Colonic mucosa (tissue), 4 donors: ENCODE measurements at regions not wholly inside any gene's neighbourhood (a gene's known extent, or its start where the extent isn't known, plus 50 kb on each side); places are given as distances from the start of the nearest gene placed in this dataset.

Experiments
- DNase-seq: peaks from one replicate; pipeline ENCODE4 v3.0.0-alpha.2; 2020
- H3K27ac ChIP-seq: fragments of 200-600 bp; one replicate; pipeline ENCODE4 v1.8.0; 2021
- H3K27me3 ChIP-seq: fragments of 200-600 bp; one replicate; pipeline ENCODE4 v1.8.0; 2021
- H3K36me3 ChIP-seq: fragments of 200-600 bp; one replicate; pipeline ENCODE4 v1.8.0; 2021
- H3K4me1 ChIP-seq: fragments of 200-600 bp; one replicate; pipeline ENCODE4 v1.8.0; 2021; ENCODE audit warnings: mild to moderate bottlenecking
- H3K4me3 ChIP-seq: fragments of 200-600 bp; one replicate; pipeline ENCODE4 v1.8.0; 2021
- H3K9ac ChIP-seq, 2 donors: one replicate each; pipeline ENCODE4 v1.7.0; 2013; ENCODE audit warnings: control low read depth in 2 of 2, low read depth in 2 of 2, low read length in 2 of 2
- H3K9me3 ChIP-seq: fragments of 200-600 bp; one replicate; pipeline ENCODE4 v1.8.0; 2021
- CTCF ChIP-seq: fragments of 200-600 bp; IDR thresholded peaks from one replicate; pipeline ENCODE4 v1.8.0; 2022; ENCODE audit warnings: antibody characterized with exemption, mild to moderate bottlenecking
- intact Hi-C: fragments of 100-400 bp; cut with DNase I; formaldehyde crosslinking; loops from one replicate; pipeline ENCODE4 v1.14.1; 2022
- donor health status: healthy.
- donor health status: DM: no; HTN: no; CAD: no.
- donor health status: DM: no; HTN: no; CAD: no.

- Histone ChIP-seq H3K36me3 (no peaks in the 10 kb centered on the region), H3K9ac (no peak overlapping the region), H3K4me1 (no peaks in the 10 kb centered on the region), H3K4me3 (no peak overlapping the region), H3K27me3 (no peaks in the 10 kb centered on the region), H3K27ac (no peak overlapping the region), H3K9me3 (no peaks in the 10 kb centered on the region)
- DNase-seq, result no peak
- TF ChIP-seq CTCF, result no peak
- intact Hi-C loops, result no loop called here
These were observed 96.5 kb upstream of the TLE3 start for GRCh38 chr15:70194266-70194665.

GRCh38 chr15:70193734-70194133, 96.0 kb upstream of the TLE3 start:
- H3K4me3 ChIP-seq, result no peak overlapping the region
- intact Hi-C loops, result no loop called here
- no peaks in the 10 kb centered on the region for H3K36me3 ChIP-seq
- no peaks in the 10 kb centered on the region for H3K27me3 ChIP-seq
- TF ChIP-seq CTCF, result no peak
- H3K4me1 ChIP-seq, result no peaks in the 10 kb centered on the region
- H3K27ac ChIP-seq, result no peak overlapping the region
- no peak for DNase-seq
- H3K9ac ChIP-seq, result no peak overlapping the region
- H3K9me3 ChIP-seq, result no peaks in the 10 kb centered on the region

- intact Hi-C loops, result no loop called here
- DNase-seq, result no peak
- no peaks in the 10 kb centered on the region for H3K27me3 ChIP-seq
- TF ChIP-seq CTCF, result no peak
- no peak overlapping the region for H3K4me3 ChIP-seq
- no peaks in the 10 kb centered on the region for H3K9me3 ChIP-seq
- no peaks in the 10 kb centered on the region for H3K4me1 ChIP-seq
- no peak overlapping the region for H3K9ac ChIP-seq
- no peak overlapping the region for H3K27ac ChIP-seq
- H3K36me3 ChIP-seq, result no peaks in the 10 kb centered on the region
These were observed 94.8 kb upstream of the TLE3 start for GRCh38 chr15:70192490-70192889.

- H3K4me3 ChIP-seq, result no peak overlapping the region
- no peak overlapping the region for H3K9ac ChIP-seq
- no peak for DNase-seq
- no peak for TF ChIP-seq CTCF
- no peaks in the 10 kb centered on the region for H3K4me1 ChIP-seq
- H3K36me3 ChIP-seq, result no peaks in the 10 kb centered on the region
- no peak overlapping the region for H3K27ac ChIP-seq
- no peaks in the 10 kb centered on the region for H3K27me3 ChIP-seq
- H3K9me3 ChIP-seq, result no peaks in the 10 kb centered on the region
- intact Hi-C loops, result no loop called here
These were observed 94.3 kb upstream of the TLE3 start for GRCh38 chr15:70192041-70192440.

GRCh38 chr15:70190965-70191364, 93.2 kb upstream of the TLE3 start:
- intact Hi-C loops, result no loop called here
- no peaks in the 10 kb centered on the region for H3K4me1 ChIP-seq
- H3K4me3 ChIP-seq, result no peak overlapping the region

More at GRCh38 chr15:70190965-70191364, 93.2 kb upstream of the TLE3 start:
- Histone ChIP-seq H3K27me3 (no peaks in the 10 kb centered on the region), H3K9ac (no peak overlapping the region), H3K36me3 (no peaks in the 10 kb centered on the region), H3K9me3 (no peaks in the 10 kb centered on the region), H3K27ac (no peak overlapping the region)
- no peak for TF ChIP-seq CTCF
- DNase-seq, result no peak
